ENCODE measurements at regions not wholly inside any gene's neighbourhood (a gene's known extent, or its start where the extent isn't known, plus 50 kb on each side); places are given as distances from the start of the nearest gene placed in this dataset.

GRCh38 chr16:49120631-49121030 is 161.0 kb downstream of the CBLN1 start:
- DNase-seq = no peak
- ATAC-seq = no peak
- POLR2A ChIA-PET = no interaction called here
- no peaks in the 10 kb centered on the region for H3K36me3 Mint-ChIP-seq (ENCODE audit: low read depth)
- no peak overlapping the region for H3K27ac Mint-ChIP-seq
- H3K4me3 Mint-ChIP-seq = no peak overlapping the region
- H3K27me3 Mint-ChIP-seq (ENCODE audit: low read depth) = no peaks in the 10 kb centered on the region
- CTCF ChIA-PET = no interaction called here
- no peaks in the 10 kb centered on the region for H3K9me3 Mint-ChIP-seq (ENCODE audit: insufficient read depth)
- no peaks in the 10 kb centered on the region for H3K4me1 Mint-ChIP-seq (ENCODE audit: low read depth)

GRCh38 chr16:49116873-49117272 is 164.8 kb downstream of the CBLN1 start:
- Mint-ChIP-seq H3K36me3 (ENCODE audit: low read depth) (no peaks in the 10 kb centered on the region), H3K27ac (no peak overlapping the region), H3K27me3 (ENCODE audit: low read depth) (no peaks in the 10 kb centered on the region), H3K9me3 (ENCODE audit: insufficient read depth) (no peaks in the 10 kb centered on the region), H3K4me3 (no peak overlapping the region), H3K4me1 (ENCODE audit: low read depth) (no peaks in the 10 kb centered on the region)
- DNase-seq (no peak), ATAC-seq (no peak)
- ChIA-PET POLR2A (no interaction called here), CTCF (no interaction called here)

- ChIA-PET CTCF (no interaction called here), POLR2A (interaction anchor here (0.6 kb wide), 1 partner anchor 13 kb away, joined by 3 read pairs; no protein-coding TSS in a partner anchor)
- H3K4me3 Mint-ChIP-seq = no peak overlapping the region
- DNase-seq (no peak), ATAC-seq (no peak)
- no peak overlapping the region for H3K27ac Mint-ChIP-seq
- H3K9me3 Mint-ChIP-seq (ENCODE audit: insufficient read depth) = no peaks in the 10 kb centered on the region
- H3K36me3 Mint-ChIP-seq (ENCODE audit: low read depth) = no peaks in the 10 kb centered on the region
- no peaks in the 10 kb centered on the region for H3K27me3 Mint-ChIP-seq (ENCODE audit: low read depth)
- H3K4me1 Mint-ChIP-seq (ENCODE audit: low read depth) = no peaks in the 10 kb centered on the region
Measured at GRCh38 chr16:49115956-49116355, 165.7 kb downstream of the CBLN1 start.

GRCh38 chr16:49112754-49113153 is 168.9 kb downstream of the CBLN1 start:
- no peaks in the 10 kb centered on the region for H3K27me3 Mint-ChIP-seq (ENCODE audit: low read depth)
- H3K4me3 Mint-ChIP-seq = no peak overlapping the region
- ChIA-PET POLR2A (no interaction called here), CTCF (no interaction called here)
- no peaks in the 10 kb centered on the region for H3K9me3 Mint-ChIP-seq (ENCODE audit: insufficient read depth)
- H3K27ac Mint-ChIP-seq = no peak overlapping the region
- H3K36me3 Mint-ChIP-seq (ENCODE audit: low read depth) = no peaks in the 10 kb centered on the region
- ATAC-seq = no peak
- H3K4me1 Mint-ChIP-seq (ENCODE audit: low read depth) = no peaks in the 10 kb centered on the region
- no peak for DNase-seq

GRCh38 chr16:49111351-49111750 is 170.3 kb downstream of the CBLN1 start:
- Mint-ChIP-seq H3K27me3 (ENCODE audit: low read depth) (no peaks in the 10 kb centered on the region), H3K4me3 (no peak overlapping the region), H3K27ac (no peak overlapping the region), H3K36me3 (ENCODE audit: low read depth) (no peaks in the 10 kb centered on the region), H3K4me1 (ENCODE audit: low read depth) (no peaks in the 10 kb centered on the region), H3K9me3 (ENCODE audit: insufficient read depth) (no peaks in the 10 kb centered on the region)
- POLR2A ChIA-PET = no interaction called here
- DNase-seq = no peak
- CTCF ChIA-PET = no interaction called here
- no peak for ATAC-seq

- ChIA-PET POLR2A (no interaction called here), CTCF (no interaction called here)
- no peaks in the 10 kb centered on the region for H3K4me1 Mint-ChIP-seq (ENCODE audit: low read depth)
- no peak overlapping the region for H3K4me3 Mint-ChIP-seq
- no peaks in the 10 kb centered on the region for H3K9me3 Mint-ChIP-seq (ENCODE audit: insufficient read depth)
- H3K27ac Mint-ChIP-seq = no peak overlapping the region
- DNase-seq (no peak), ATAC-seq (no peak)
- H3K36me3 Mint-ChIP-seq (ENCODE audit: low read depth) = no peaks in the 10 kb centered on the region
- no peaks in the 10 kb centered on the region for H3K27me3 Mint-ChIP-seq (ENCODE audit: low read depth)
Measured at GRCh38 chr16:49108611-49109010, 173.0 kb downstream of the CBLN1 start.

- ATAC-seq = no peak
Measured at GRCh38 chr16:49103298-49103697, 178.3 kb downstream of the CBLN1 start.

GRCh38 chr16:49101997-49102396 is 179.6 kb downstream of the CBLN1 start:
- Mint-ChIP-seq H3K4me3 (no peak overlapping the region), H3K36me3 (ENCODE audit: low read depth) (no peaks in the 10 kb centered on the region), H3K4me1 (ENCODE audit: low read depth) (no peaks in the 10 kb centered on the region), H3K9me3 (ENCODE audit: insufficient read depth) (no peaks in the 10 kb centered on the region), H3K27me3 (ENCODE audit: low read depth) (no peaks in the 10 kb centered on the region), H3K27ac (no peak overlapping the region)
- ATAC-seq = no peak
- ChIA-PET POLR2A (no interaction called here), CTCF (no interaction called here)
- DNase-seq = no peak

More at GRCh38 chr16:49103298-49103697, 178.3 kb downstream of the CBLN1 start:
- Mint-ChIP-seq H3K4me1 (ENCODE audit: low read depth) (no peaks in the 10 kb centered on the region), H3K36me3 (ENCODE audit: low read depth) (no peaks in the 10 kb centered on the region), H3K9me3 (ENCODE audit: insufficient read depth) (no peaks in the 10 kb centered on the region), H3K27me3 (ENCODE audit: low read depth) (no peaks in the 10 kb centered on the region), H3K27ac (no peak overlapping the region), H3K4me3 (no peak overlapping the region)
- DNase-seq = no peak
- ChIA-PET CTCF (no interaction called here), POLR2A (no interaction called here)

GRCh38 chr16:49100366-49100765 is 181.3 kb downstream of the CBLN1 start:
- Mint-ChIP-seq H3K4me1 (ENCODE audit: low read depth) (no peaks in the 10 kb centered on the region), H3K9me3 (ENCODE audit: insufficient read depth) (no peaks in the 10 kb centered on the region), H3K4me3 (no peak overlapping the region), H3K27me3 (ENCODE audit: low read depth) (no peaks in the 10 kb centered on the region), H3K27ac (no peak overlapping the region), H3K36me3 (ENCODE audit: low read depth) (no peaks in the 10 kb centered on the region)
- ATAC-seq = no peak
- ChIA-PET CTCF (no interaction called here), POLR2A (no interaction called here)
- no peak for DNase-seq

- CTCF ChIA-PET = no interaction called here
- Mint-ChIP-seq H3K27me3 (ENCODE audit: low read depth) (no peaks in the 10 kb centered on the region), H3K4me1 (ENCODE audit: low read depth) (no peaks in the 10 kb centered on the region), H3K36me3 (ENCODE audit: low read depth) (no peaks in the 10 kb centered on the region), H3K27ac (no peak overlapping the region), H3K9me3 (ENCODE audit: insufficient read depth) (no peaks in the 10 kb centered on the region), H3K4me3 (no peak overlapping the region)
- DNase-seq = no peak
- no peak for ATAC-seq
- POLR2A ChIA-PET = no interaction called here
Measured at GRCh38 chr16:49097964-49098363, 183.7 kb downstream of the CBLN1 start.

- POLR2A ChIA-PET = no interaction called here
Measured at GRCh38 chr16:49096176-49096945, 185.3 kb downstream of the CBLN1 start.

GRCh38 chr16:49095539-49095938 is 186.1 kb downstream of the CBLN1 start:
- Mint-ChIP-seq H3K4me3 (no peak overlapping the region), H3K36me3 (ENCODE audit: low read depth) (no peaks in the 10 kb centered on the region), H3K27ac (no peak overlapping the region), H3K4me1 (ENCODE audit: low read depth) (no peaks in the 10 kb centered on the region), H3K9me3 (ENCODE audit: insufficient read depth) (no peaks in the 10 kb centered on the region), H3K27me3 (ENCODE audit: low read depth) (no peaks in the 10 kb centered on the region)
- ATAC-seq (no peak), DNase-seq (no peak)
- ChIA-PET CTCF (no interaction called here), POLR2A (no interaction called here)

More at GRCh38 chr16:49096176-49096945, 185.3 kb downstream of the CBLN1 start:
- Mint-ChIP-seq H3K27me3 (ENCODE audit: low read depth) (no peaks in the 10 kb centered on the region), H3K4me1 (ENCODE audit: low read depth) (no peaks in the 10 kb centered on the region), H3K36me3 (ENCODE audit: low read depth) (no peaks in the 10 kb centered on the region), H3K4me3 (no peak overlapping the region), H3K27ac (no peak overlapping the region), H3K9me3 (ENCODE audit: insufficient read depth) (no peaks in the 10 kb centered on the region)
- DNase-seq = no peak
- CTCF ChIA-PET = no interaction called here
- ATAC-seq = no peak

GRCh38 chr16:49094471-49094870 is 187.2 kb downstream of the CBLN1 start:
- Mint-ChIP-seq H3K4me1 (ENCODE audit: low read depth) (no peaks in the 10 kb centered on the region), H3K27me3 (ENCODE audit: low read depth) (no peaks in the 10 kb centered on the region), H3K36me3 (ENCODE audit: low read depth) (no peaks in the 10 kb centered on the region), H3K9me3 (ENCODE audit: insufficient read depth) (peaks cover under 1% of the 10 kb centered on the region), H3K27ac (no peak overlapping the region), H3K4me3 (no peak overlapping the region)
- DNase-seq (no peak), ATAC-seq (no peak)
- ChIA-PET CTCF (no interaction called here), POLR2A (no interaction called here)

Measured in activated CD8-positive, alpha-beta T cell treated with anti-CD3 and anti-CD28 coated beads, Interleukin-2, amount 10 ng/mL, durations not matched to agents 7 days and 5 days (primary cell).